Stimulated activated CD4-positive, alpha-beta T cell treated with anti-CD3 and anti-CD28 coated beads, Interleukin-1b, Interleukin-23, amount 100 ng/mL, for 4 hours (primary cell): ENCODE measurements at regions not wholly inside any gene's neighbourhood (a gene's known extent, or its start where the extent isn't known, plus 50 kb on each side); places are given as distances from the start of the nearest gene placed in this dataset.

Experiments used
- DNase-seq, 2 donors: peaks; one replicate each; pipeline ENCODE4 v3.0.0-alpha.2; 2020; ENCODE audit warnings: low read depth in 2 of 2

- no peak for DNase-seq
These were observed 91.5 kb upstream of the STK39 start for GRCh38 chr2:168338803-168339437.

- no peak for DNase-seq
These were observed 93.5 kb upstream of the STK39 start for GRCh38 chr2:168340931-168341330.

DNA sequence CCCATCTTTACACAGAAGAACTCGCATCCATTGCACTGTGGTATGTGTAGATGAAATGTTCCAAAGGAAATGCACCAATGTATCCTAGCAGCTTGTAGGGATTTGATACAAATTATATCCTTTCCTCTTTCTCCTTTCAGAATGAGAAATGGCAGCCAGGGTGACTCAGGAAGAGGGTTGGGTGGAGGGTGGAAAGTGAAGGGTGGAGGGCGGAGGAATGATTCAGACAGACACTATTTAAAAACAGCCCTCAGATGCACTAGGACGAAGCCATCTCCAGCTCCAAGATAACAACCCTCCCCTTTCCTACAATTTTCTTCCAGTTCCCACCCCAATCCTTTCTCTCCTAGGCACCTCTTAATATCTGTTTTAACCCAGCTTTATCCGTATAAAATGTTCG lies 96.2 kb upstream of the STK39 start:
- DNase-seq = no peak

- no peak for DNase-seq
These were observed 97.3 kb upstream of the STK39 start for GRCh38 chr2:168344706-168345105.

GRCh38 chr2:168345601-168346000 lies 98.2 kb upstream of the STK39 start:
- DNase-seq = no peak

DNA sequence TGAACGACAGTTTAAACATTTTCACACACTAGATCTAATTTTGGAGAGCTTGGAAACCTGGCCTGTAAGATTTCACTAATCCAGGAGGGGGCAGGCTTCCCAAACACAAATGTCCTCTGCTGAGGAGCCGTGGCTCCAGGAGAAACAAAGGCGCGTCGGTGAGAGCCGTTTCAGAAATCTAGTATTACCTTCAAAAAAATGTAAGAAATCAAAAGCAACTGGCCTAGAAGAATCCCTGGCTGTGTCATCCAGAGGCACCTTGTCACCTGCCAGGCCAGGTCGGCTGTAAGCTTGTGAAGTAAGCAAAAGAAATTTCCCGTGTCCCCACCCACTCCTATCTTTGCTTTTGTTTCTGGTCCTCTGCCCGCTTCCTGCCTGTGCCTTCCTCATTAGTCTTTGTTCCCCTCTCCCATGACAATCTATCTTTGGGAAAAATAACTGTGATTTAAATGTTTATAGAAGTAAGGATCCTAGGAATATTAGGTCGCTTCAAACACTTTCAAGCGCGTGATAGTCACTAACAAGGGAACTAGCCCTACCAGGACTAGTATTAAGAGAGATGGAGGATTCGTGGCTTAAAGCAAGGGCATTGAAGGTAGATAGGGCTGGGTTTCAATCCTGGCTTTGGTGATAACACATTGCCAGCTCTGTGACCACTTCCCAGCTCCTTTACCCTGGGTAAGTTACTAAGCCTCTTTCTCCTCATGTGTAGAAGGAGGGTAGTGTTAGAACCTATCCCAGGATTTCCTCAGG lies 99.5 kb upstream of the STK39 start:
- DNase-seq = peak; percentile 37 to 45

DNA sequence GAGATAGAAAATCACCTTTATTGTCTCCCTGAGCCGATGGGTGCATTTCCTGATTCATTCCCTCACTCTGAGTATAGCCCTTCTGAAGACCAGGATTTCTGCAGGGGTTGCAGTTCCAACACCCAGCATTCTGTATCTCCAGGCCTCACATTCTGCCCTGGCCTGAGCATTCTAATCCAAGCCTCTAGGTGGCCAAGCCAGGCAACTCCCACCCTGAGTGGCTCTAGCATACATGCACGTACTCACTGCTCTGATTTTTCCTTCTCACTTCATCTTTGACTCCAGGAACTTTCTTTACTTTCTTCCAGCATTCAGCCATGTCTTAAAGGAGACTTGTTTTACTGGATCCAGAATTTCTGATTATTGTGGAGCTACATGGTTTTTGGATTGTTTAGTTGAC lies 100.7 kb upstream of the STK39 start:
- no peak for DNase-seq

DNA sequence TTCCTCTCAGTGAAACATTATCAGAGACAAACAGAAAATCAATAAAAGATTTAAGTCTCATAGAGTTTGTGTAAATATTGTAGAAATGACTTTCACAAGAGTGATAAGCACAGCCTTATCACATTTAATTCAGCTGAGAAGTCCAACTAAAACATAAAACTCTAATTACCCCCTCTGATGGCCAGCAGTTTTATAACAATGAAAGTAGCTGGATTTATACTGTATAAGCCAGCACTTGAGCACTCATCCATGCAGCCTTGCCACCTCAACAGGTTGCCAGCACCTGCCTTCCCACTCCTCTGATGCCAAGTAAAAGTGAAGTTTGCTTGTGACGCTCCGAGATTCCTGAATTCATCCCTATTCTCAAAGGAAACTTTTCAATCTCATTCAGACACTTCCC lies 103.0 kb upstream of the STK39 start:
- DNase-seq = no peak

GRCh38 chr2:168353251-168353650 lies 102.8 kb upstream of the CERS6 start:
- no peak for DNase-seq

DNA sequence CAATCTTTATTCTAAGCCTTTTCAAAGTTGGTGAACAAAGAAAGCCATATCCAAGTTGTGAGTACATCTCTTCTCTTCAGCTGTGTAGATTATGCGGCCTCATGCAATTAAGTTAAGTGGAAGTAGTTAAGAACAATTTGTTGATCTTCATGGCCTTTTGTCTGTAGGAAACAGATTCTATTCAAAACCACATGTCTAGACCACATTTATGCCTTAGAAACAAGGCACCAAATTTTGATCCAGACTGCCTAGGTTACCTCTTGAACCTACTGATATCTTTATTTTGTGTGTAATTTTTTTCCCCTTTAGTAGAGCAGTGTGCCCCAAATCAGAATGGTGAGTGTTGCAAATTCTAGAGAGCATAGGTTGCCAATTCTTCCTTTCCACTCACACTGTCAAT lies 101.6 kb upstream of the CERS6 start:
- no peak for DNase-seq

DNA sequence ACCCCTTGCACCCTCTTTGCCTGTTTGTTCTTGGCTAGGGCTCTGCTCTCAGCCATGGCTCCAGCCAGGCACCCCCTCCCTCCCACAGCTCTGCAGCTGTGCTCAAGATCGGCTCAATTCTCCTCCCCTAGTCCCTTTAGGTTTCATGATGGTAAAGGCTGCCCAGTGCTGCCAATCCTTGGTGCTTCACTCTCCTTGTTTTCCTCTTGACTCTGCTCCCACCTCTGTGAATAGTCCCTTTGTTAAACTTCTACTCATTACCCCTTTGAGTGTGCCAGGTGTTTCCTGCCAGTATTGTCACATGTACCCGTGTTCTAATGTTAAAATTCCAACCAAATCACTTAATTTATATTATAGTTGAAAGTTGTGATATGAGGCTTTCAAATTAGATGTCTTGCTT lies 101.0 kb upstream of the CERS6 start:
- DNase-seq = no peak

DNA sequence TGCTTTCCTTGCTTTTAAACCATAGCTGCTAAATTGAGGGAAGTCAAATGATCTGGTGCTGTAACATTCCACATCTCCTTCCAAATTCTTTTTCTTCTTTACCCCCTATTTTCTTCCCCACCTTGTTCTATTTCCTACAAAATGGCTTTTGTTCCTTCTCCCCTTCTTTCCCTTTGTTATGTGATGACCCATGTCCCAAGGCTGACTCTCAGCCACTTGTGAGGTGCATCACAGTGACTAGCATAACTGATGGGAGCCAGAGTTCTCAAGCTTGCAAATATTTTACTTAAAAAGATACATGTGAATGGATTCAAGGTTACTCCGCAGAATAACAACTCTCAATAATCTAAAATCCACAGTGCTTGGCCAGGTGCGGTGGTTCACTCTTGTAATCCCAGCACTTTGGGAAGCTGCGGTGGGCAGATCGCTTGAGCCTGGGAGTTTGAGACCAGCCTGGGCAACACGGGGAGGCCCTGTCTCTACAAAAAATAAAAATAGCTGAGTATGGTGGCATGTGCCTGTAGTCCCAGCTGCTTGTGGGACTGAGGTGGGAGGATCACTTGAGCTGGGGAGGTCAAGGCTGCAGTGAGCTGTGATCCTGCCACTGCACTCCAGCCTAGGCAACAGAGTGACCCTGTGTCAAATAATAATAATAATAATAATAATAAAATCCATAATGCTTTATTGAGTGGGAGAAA lies 100.1 kb upstream of the CERS6 start:
- DNase-seq = no peak

GRCh38 chr2:168356477-168356835 lies 99.6 kb upstream of the CERS6 start:
- no peak for DNase-seq

- no peak for DNase-seq
These were observed 98.1 kb upstream of the CERS6 start for GRCh38 chr2:168357797-168358472.

- DNase-seq = no peak
These were observed 97.0 kb upstream of the CERS6 start for GRCh38 chr2:168359082-168359481.

- DNase-seq = no peak
These were observed 92.6 kb upstream of the CERS6 start for GRCh38 chr2:168363347-168364092.

- no peak for DNase-seq
These were observed 90.9 kb upstream of the CERS6 start for GRCh38 chr2:168365094-168365621.

GRCh38 chr2:168369031-168369430 lies 87.0 kb upstream of the CERS6 start:
- DNase-seq = no peak

DNA sequence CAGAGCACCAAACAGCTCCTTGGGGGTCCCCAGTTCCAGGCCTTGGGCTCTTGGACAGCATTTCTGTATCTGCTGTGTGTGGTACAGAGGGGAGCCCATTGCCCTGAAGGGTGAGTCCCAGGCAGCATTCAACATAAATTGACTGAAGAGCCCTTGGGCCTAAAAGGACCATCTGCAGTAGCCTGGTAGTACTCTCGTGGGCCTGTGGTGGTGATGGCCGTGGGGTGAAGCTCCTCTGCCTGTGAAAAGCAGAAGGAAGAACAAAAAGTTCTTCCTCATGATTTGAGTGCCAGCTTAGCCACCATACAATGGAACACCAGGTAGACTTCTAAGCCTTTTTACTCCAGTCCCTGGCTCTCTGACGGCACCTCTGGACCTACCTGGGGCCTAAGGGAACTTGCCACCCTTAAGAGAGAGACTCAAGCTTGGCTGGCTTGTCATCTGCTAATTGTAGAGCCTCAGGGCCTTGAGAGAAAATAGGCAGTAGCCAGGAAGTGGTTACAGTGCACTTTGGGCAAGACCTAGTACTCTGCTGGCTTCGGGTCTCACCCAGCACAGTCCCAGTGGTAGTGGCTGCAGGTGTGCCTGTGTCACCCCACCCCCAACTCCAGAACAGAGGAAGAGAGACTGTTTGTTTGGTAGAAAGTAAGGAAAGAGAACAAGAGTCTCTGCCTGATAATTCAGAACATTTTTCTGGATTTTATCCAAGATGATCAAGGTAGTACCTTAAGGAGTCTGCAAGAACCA lies 84.6 kb upstream of the CERS6 start:
- DNase-seq = no peak

- DNase-seq = no peak
These were observed 82.6 kb upstream of the CERS6 start for GRCh38 chr2:168373468-168373867.
